Neural progenitor cell (in vitro differentiated cells): ENCODE measurements at regions not wholly inside any gene's neighbourhood (a gene's known extent, or its start where the extent isn't known, plus 50 kb on each side); places are given as distances from the start of the nearest gene placed in this dataset.

ENCODE experiments used
- DNase-seq: peaks from one replicate; pipeline ENCODE4 v3.0.0-alpha.2; 2016; ENCODE audit warnings: low spot score
- H2AFZ ChIP-seq: fragments of 200-600 bp; sonication (generic); replicated peaks from 2 replicates; pipeline ENCODE4 v1.6.1; 2016; ENCODE audit warnings: antibody characterized with exemption
- H3F3A ChIP-seq: fragments of 200-600 bp; sonication (generic); 2 replicates; pipeline ENCODE4 v1.6.1; 2016; ENCODE audit warnings: antibody characterized with exemption, low read depth
- H3K27ac ChIP-seq: fragments of 200-600 bp; sonication (generic); 2 replicates; pipeline ENCODE4 v1.5.1; 2016; ENCODE audit warnings: mild to moderate bottlenecking
- H3K27me3 ChIP-seq: fragments of 200-600 bp; sonication (generic); 2 replicates; pipeline ENCODE4 v1.6.1; 2016; ENCODE audit warnings: mild to moderate bottlenecking, moderate library complexity
- H3K36me3 ChIP-seq: fragments of 200-600 bp; sonication (generic); 2 replicates; pipeline ENCODE4 v1.5.1; 2016
- H3K4me1 ChIP-seq: fragments of 200-600 bp; sonication (generic); 2 replicates; pipeline ENCODE4 v1.6.1; 2016; ENCODE audit warnings: mixed run types
- H3K4me2 ChIP-seq: fragments of 200-600 bp; sonication (generic); 2 replicates; pipeline ENCODE4 v1.6.1; 2016
- H3K4me3 ChIP-seq: fragments of 200-600 bp; sonication (generic); 2 replicates; pipeline ENCODE4 v1.5.1; 2016
- H3K79me2 ChIP-seq: fragments of 200-600 bp; sonication (generic); 2 replicates; pipeline ENCODE4 v1.6.1; 2016; ENCODE audit warnings: low read depth
- H3K9ac ChIP-seq: fragments of 200-600 bp; sonication (generic); 2 replicates; pipeline ENCODE4 v1.6.1; 2016
- H3K9me3 ChIP-seq: fragments of 200-600 bp; sonication (generic); 2 replicates; pipeline ENCODE4 v1.5.1; 2016; ENCODE audit warnings: low read depth
- H4K20me1 ChIP-seq: fragments of 200-600 bp; sonication (generic); 2 replicates; pipeline ENCODE4 v1.6.1; 2016; ENCODE audit warnings: low read depth
- H3K27ac Mint-ChIP-seq: 3 replicates; pipeline ENCODE4 v1.8.0; 2021; ENCODE audit warnings: mixed read lengths
- H3K27me3 Mint-ChIP-seq: 2 replicates; pipeline ENCODE4 v1.8.0; 2022; ENCODE audit warnings: low read depth, mild to moderate bottlenecking, inconsistent platforms, moderate library complexity, mixed read lengths; ENCODE audit not compliant: insufficient read depth
- H3K36me3 Mint-ChIP-seq: 3 replicates; pipeline ENCODE4 v1.8.0; 2021; ENCODE audit warnings: mixed read lengths
- H3K4me1 Mint-ChIP-seq: 3 replicates; pipeline ENCODE4 v1.8.0; 2021; ENCODE audit warnings: mixed read lengths
- H3K4me3 Mint-ChIP-seq: 3 replicates; pipeline ENCODE4 v1.8.0; 2021; ENCODE audit warnings: mild to moderate bottlenecking, moderate library complexity, mixed read lengths
- H3K9me3 Mint-ChIP-seq: 3 replicates; pipeline ENCODE4 v1.8.0; 2020; ENCODE audit warnings: mixed read lengths
- CTCF ChIP-seq: fragments of 200-600 bp; sonication (generic); IDR thresholded peaks from 2 replicates; pipeline ENCODE4 v1.5.1; 2017; ENCODE audit warnings: antibody characterized with exemption, mild to moderate bottlenecking
- EZH2 ChIP-seq: fragments of 200-600 bp; sonication (generic); IDR thresholded peaks from 2 replicates; pipeline ENCODE4 v1.6.1; 2017; ENCODE audit warnings: antibody characterized with exemption, mild to moderate bottlenecking, moderate library complexity
- EZH2phosphoT487 ChIP-seq: fragments of 200-600 bp; sonication (generic); IDR thresholded peaks from 2 replicates; pipeline ENCODE4 v1.6.1; 2017; ENCODE audit warnings: antibody characterized with exemption

- Histone ChIP-seq H3F3A (no peaks in the 10 kb centered on the region), H3K4me1 (no peaks in the 10 kb centered on the region), H3K36me3 (no peaks in the 10 kb centered on the region), H2AFZ (peak overlapping the region; percentile 44), H3K4me3 (no peak overlapping the region), H3K27me3 (no peaks in the 10 kb centered on the region), H3K4me2 (no peak overlapping the region), H3K9me3 (no peaks in the 10 kb centered on the region), H3K79me2 (no peaks in the 10 kb centered on the region), H3K9ac (no peak overlapping the region), H3K27ac (no peak overlapping the region), H4K20me1 (no peaks in the 10 kb centered on the region)
- H3K9me3 Mint-ChIP-seq, result no peaks in the 10 kb centered on the region
- no peak overlapping the region for H3K27ac Mint-ChIP-seq
- DNase-seq, result no peak
- H3K4me3 Mint-ChIP-seq, result no peak overlapping the region
- H3K27me3 Mint-ChIP-seq, result no peaks in the 10 kb centered on the region
- TF ChIP-seq EZH2 (no peak), CTCF (peak; percentile 42), EZH2phosphoT487 (no peak)
- H3K36me3 Mint-ChIP-seq, result no peaks in the 10 kb centered on the region
- no peaks in the 10 kb centered on the region for H3K4me1 Mint-ChIP-seq
Measured at GRCh38 chr10:83272666-83273434, 866.5 kb upstream of the GHITM start.

- Mint-ChIP-seq H3K27me3 (no peaks in the 10 kb centered on the region), H3K27ac (no peak overlapping the region), H3K4me1 (no peaks in the 10 kb centered on the region), H3K36me3 (no peaks in the 10 kb centered on the region), H3K4me3 (no peak overlapping the region), H3K9me3 (no peaks in the 10 kb centered on the region)
- Histone ChIP-seq H3K27ac (no peak overlapping the region), H3K36me3 (no peaks in the 10 kb centered on the region), H3K9ac (no peak overlapping the region), H4K20me1 (no peaks in the 10 kb centered on the region), H3K9me3 (no peaks in the 10 kb centered on the region), H3K27me3 (no peaks in the 10 kb centered on the region), H3K79me2 (no peaks in the 10 kb centered on the region), H2AFZ (no peak overlapping the region), H3K4me3 (no peak overlapping the region), H3K4me1 (no peaks in the 10 kb centered on the region), H3F3A (no peaks in the 10 kb centered on the region), H3K4me2 (no peak overlapping the region)
- TF ChIP-seq EZH2phosphoT487 (no peak), EZH2 (no peak), CTCF (no peak)
- DNase-seq, result no peak
Measured at GRCh38 chr10:83274088-83274487, 865.2 kb upstream of the GHITM start.

- Histone ChIP-seq H3K9me3 (no peaks in the 10 kb centered on the region), H3K27ac (no peak overlapping the region), H2AFZ (no peak overlapping the region), H3K4me3 (no peak overlapping the region), H3K4me1 (no peaks in the 10 kb centered on the region), H3K4me2 (no peak overlapping the region), H3K79me2 (no peaks in the 10 kb centered on the region), H3K36me3 (no peaks in the 10 kb centered on the region), H4K20me1 (no peaks in the 10 kb centered on the region), H3K27me3 (no peaks in the 10 kb centered on the region), H3K9ac (no peak overlapping the region), H3F3A (no peaks in the 10 kb centered on the region)
- H3K36me3 Mint-ChIP-seq, result no peaks in the 10 kb centered on the region
- no peaks in the 10 kb centered on the region for H3K9me3 Mint-ChIP-seq
- no peaks in the 10 kb centered on the region for H3K4me1 Mint-ChIP-seq
- H3K4me3 Mint-ChIP-seq, result no peak overlapping the region
- no peaks in the 10 kb centered on the region for H3K27me3 Mint-ChIP-seq
- no peak for TF ChIP-seq EZH2
- TF ChIP-seq CTCF, result no peak
- no peak for TF ChIP-seq EZH2phosphoT487
- H3K27ac Mint-ChIP-seq, result no peak overlapping the region
- DNase-seq, result no peak
Measured at GRCh38 chr10:83276971-83277370, 862.3 kb upstream of the GHITM start.
